ENCODE measurements at regions not wholly inside any gene's neighbourhood (a gene's known extent, or its start where the extent isn't known, plus 50 kb on each side); places are given as distances from the start of the nearest gene placed in this dataset.
"Not testable (repeated sequence)": the region's sequence is repeated elsewhere in the genome, so short reads cannot be mapped to it uniquely, and the experiment has no call there.

- ATAC-seq: no peak
Measured at GRCh38 chr13:58630794-58631193, 999.2 kb downstream of the PCDH17 start.

GRCh38 chr13:58633226-58633625, 1001.7 kb downstream of the PCDH17 start:
- no peak for ATAC-seq

DNA sequence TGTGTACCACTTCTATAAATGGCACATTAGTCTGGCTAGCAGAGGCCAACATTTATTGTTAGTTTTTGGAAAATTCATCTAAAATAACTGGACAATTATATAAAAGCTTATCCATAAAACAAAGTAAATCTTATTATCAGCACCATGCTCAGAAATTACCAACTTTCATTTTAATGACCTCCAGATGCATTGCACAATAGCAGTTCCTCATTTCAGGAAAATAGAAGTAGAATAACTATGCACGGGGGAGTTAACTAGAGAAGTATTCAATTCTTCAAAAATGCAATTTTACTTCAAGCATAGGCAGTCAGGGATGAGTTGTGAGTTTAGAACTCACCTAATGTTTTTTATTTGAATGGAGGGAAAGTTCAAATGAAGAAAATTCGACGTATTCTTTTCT, 1023.5 kb downstream of the PCDH17 start:
- no peak for ATAC-seq

- no peak for ATAC-seq
Measured at GRCh38 chr13:58660826-58661225, 1029.3 kb downstream of the PCDH17 start.

GRCh38 chr13:58666331-58666730, 1034.8 kb downstream of the PCDH17 start:
- no peak for ATAC-seq

DNA sequence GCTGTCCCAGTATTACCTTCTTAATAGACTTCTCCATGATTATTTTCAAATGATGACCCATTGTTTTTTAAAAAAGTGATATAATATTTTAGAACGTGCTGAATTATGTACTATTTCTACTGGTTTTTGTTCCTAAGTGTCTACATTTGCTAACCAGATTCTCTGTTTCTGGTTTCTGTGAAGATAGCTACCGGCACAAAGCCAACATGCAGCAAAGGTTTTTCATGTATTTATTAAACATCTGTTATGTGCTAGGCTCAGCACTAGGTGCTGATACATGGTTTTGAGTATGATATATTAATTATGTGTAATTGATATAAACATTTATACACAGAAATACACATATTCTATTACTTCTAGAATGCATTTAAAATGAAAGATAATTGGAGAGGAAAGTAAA, 1035.6 kb downstream of the PCDH17 start:
- ATAC-seq: no peak

GRCh38 chr13:58680115-58680514, 1048.6 kb downstream of the PCDH17 start:
- no peak for ATAC-seq

DNA sequence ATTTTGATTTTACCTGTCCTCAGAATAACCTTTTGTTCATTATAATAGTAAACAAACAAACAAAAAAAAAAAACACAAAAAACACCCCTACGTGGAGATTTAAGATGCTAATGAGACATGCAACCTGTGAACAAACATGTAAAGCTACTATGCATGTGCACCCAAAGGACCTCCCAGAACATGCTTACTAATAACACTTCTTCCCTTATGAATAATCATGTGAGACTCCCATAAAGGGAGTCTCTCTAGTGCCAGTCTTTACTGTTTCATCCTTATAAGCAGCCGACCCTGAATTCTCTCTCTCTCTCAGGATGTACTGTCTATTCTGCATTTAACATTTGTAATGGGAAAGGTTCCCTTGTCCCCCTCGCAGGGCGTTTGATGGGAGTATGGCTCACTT, 1051.1 kb downstream of the PCDH17 start:
- no peak for ATAC-seq

DNA sequence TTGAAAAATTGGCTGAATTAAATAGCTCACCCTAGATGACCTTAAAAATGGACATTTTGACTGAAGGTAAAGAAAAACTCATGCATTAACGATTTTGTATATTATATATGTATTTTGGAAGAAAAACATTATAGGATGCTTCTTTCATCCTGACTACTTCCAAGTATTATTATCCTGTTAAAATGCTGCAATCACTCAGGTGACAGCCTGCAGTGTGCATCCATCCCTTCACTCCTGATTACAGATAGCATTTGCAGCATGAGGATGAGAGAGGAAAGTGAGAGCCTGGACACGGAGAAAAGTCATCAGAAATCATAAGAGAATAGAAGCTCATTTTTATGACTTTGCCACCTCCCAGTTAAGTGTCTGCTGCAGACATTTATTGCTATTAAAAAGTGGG, 1055.6 kb downstream of the PCDH17 start:
- ATAC-seq: no peak

DNA sequence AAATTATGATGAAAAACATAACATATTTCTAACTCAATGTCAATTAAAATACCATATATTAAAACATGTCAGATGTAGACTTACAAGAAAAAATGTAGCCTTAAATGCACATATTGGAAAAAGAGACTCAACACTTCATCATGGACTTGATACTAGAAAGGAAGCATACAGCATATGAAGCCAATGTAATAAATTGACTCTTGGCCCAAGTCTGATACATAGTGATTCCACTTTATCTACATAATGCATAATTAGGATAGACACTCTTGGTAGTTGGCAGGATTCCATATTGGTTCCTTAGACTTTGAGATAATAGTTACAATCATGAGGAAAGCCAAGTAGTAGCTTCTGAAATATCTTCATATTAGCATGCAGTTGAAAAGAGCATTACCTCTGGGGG, 1067.0 kb downstream of the PCDH17 start:
- ATAC-seq: no peak

- ATAC-seq: no peak
Measured at GRCh38 chr13:58704953-58705352, 1073.4 kb downstream of the PCDH17 start.

- ATAC-seq: no peak
Measured at GRCh38 chr13:58706421-58706820, 1074.9 kb downstream of the PCDH17 start.

DNA sequence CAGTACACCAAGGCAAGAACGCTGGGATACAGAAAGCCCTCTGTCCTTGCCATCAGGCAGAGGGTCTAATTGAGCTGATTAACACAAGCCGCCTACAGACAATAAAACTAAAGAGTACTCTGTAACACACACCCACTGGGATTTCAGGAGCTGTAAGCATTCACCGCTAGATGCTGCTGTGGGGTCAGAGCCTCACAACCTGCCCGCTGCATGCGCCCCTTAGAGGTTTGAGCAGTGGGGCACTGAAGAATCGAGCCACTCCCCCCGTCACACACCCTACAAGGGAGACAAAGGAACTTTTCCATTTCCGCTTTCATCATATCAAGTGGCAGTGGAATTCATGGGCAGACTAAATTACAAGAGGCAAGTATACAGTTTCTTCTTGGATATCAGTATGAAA, 1080.6 kb downstream of the PCDH17 start:
- no peak for ATAC-seq

DNA sequence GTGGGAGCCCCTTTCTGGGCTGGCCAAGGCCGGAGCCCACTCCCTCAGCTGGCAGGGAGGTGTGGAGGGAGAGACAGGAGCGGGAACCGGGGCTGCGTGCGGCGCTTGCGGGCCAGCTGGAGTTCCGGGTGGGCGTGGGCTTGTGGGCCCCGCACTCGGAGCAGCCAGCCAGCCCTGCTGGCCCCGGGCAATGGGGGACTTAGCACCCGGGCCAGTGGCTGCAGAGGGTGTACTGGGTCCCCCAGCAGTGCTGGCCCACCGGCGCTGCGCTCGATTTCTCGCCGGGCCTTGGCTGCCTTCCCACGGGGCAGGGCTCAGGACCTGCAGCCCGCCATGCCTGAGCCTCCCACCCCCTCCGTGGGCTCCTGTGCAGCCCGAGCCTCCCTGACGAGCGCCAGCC, 1082.5 kb downstream of the PCDH17 start:
- ATAC-seq: not testable (repeated sequence)

DNA sequence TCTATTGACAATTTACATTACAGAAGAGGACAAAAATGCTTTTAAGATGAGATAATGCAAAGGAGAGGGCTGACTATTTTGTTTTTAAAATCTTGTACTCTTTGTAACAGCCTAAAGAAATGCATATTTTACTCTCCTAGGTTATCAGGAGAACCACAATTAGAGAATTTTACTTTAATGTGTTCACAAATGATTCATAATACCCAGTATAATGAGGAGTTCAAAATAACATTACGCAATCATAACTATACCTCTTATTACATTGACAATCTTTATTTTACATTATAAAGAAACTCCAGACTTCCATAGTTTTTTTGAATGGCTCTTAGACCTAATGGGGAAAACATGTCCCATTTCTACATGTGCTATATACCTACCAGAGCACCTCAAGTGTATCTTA, 1089.7 kb downstream of the PCDH17 start:
- ATAC-seq: no peak

GRCh38 chr13:58728126-58728525, 1096.6 kb downstream of the PCDH17 start:
- no peak for ATAC-seq

GRCh38 chr13:58729361-58729760, 1097.8 kb downstream of the PCDH17 start:
- ATAC-seq: no peak

DNA sequence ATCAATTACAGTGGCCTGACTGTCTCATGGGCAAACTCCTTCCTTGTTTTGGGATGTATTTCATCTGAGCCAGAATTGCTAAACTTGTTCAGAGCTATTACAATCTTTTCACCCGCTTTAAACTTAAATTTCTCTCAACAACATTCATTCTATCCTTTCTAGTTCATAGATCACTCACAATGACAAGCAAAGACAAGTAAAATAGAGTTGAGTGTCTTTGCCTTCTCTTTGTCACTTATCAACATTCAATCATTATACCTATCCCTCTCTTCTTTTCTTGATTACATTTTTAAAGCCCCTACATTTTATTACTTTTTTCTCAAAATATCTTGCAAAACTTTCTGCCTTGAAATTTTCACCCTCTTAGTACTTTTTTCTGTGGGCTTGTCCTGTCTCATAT, 1113.1 kb downstream of the PCDH17 start:
- no peak for ATAC-seq

GRCh38 chr13:58767566-58767965, 1136.0 kb downstream of the PCDH17 start:
- ATAC-seq: no peak

GRCh38 chr13:58773280-58773859, 1141.8 kb downstream of the PCDH17 start:
- no peak for ATAC-seq

DNA sequence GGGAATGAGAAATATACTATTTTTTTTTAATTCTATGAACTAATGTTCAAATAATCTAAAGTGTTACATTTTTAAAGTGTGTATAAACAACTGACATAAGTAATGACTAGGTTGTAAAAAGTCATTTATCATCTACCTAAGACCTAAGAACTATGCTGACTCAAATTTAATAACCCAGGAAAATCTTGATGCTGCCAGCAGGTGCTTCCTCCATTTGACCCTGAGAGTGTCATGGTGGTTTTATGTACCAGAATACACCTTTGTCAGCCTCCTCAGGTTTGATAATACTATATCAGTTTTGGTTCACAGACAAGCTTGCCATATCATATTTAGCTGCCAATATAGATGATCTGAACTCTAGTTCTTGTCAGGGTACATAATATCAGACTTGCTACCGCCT, 1151.2 kb downstream of the PCDH17 start:
- no peak for ATAC-seq

- no peak for ATAC-seq
Measured at GRCh38 chr13:58792854-58793253, 1161.3 kb downstream of the PCDH17 start.

GRCh38 chr13:58795715-58796114, 1164.2 kb downstream of the PCDH17 start:
- no peak for ATAC-seq

GRCh38 chr13:58804832-58805231, 1173.3 kb downstream of the PCDH17 start:
- ATAC-seq: no peak

- no peak for ATAC-seq
Measured at GRCh38 chr13:58806401-58806800, 1174.9 kb downstream of the PCDH17 start.

GRCh38 chr13:58823701-58824100, 1192.2 kb downstream of the PCDH17 start:
- no peak for ATAC-seq

All from activated CD4-positive, CD25-positive, alpha-beta regulatory T cell treated with anti-CD3 and anti-CD28 coated beads, Interleukin-2, amount 50 U/mL, for 24 hours (primary cell).